Upper lobe of left lung (tissue), 6 donors: ENCODE measurements at regions not wholly inside any gene's neighbourhood (a gene's known extent, or its start where the extent isn't known, plus 50 kb on each side); places are given as distances from the start of the nearest gene placed in this dataset.

Source experiments
- ATAC-seq, 2 donors: fragments of 200-7000 bp; cut with Tn5 transposase; one replicate each; pipeline ENCODE4 v1.9.1; 2022; ENCODE audit warnings: mild to moderate bottlenecking in 2 of 2, moderate library complexity in 2 of 2; ENCODE audit not compliant: low FRiP score in 2 of 2
- DNase-seq, 2 donors: peaks; one replicate each; pipeline ENCODE4 v3.0.0-alpha.2; 2019 to 2020
- H3K27ac ChIP-seq, 4 donors: fragments of 200-600 bp; sonication (generic); one replicate each; pipeline ENCODE4 v1.5.1; 2016 to 2019
- H3K27me3 ChIP-seq, 4 donors: fragments of 200-600 bp; sonication (generic); one replicate each; pipeline ENCODE4 v1.5.1; 2017 to 2019
- H3K36me3 ChIP-seq, 4 donors: fragments of 200-600 bp; sonication (generic); one replicate each; pipeline ENCODE4 v1.5.1; 2016 to 2019
- H3K4me1 ChIP-seq, 4 donors: fragments of 200-600 bp; sonication (generic); one replicate each; pipeline ENCODE4 v1.5.1; 2018 to 2019
- H3K4me3 ChIP-seq, 4 donors: fragments of 200-600 bp; sonication (generic); one replicate each; pipeline ENCODE4 v1.5.1; 2017 to 2019; ENCODE audit warnings: mild to moderate bottlenecking in 2 of 4, moderate library complexity in 1 of 4
- H3K9me3 ChIP-seq, 4 donors: fragments of 200-600 bp; sonication (generic); one replicate each; pipeline ENCODE4 v1.5.1; 2018 to 2019
- EP300 ChIP-seq, 4 donors: sonication (generic); formaldehyde crosslinking; IDR thresholded peaks; one replicate each; pipeline ENCODE4 v1.5.1; 2017; ENCODE audit warnings: antibody characterized with exemption in 4 of 4, control low read depth in 2 of 4
- POLR2A ChIP-seq, 4 donors: fragments of 450-650 bp; IDR thresholded peaks; one replicate each; pipeline ENCODE4 v1.5.1; 2016 to 2017; ENCODE audit warnings: antibody characterized with exemption in 4 of 4, mild to moderate bottlenecking in 2 of 4
- POLR2AphosphoS5 ChIP-seq, 2 donors: sonication (generic); formaldehyde crosslinking; IDR thresholded peaks; one replicate each; pipeline ENCODE4 v1.5.1; 2017; ENCODE audit warnings: antibody characterized with exemption in 2 of 2
- WGBS, 2 donors: methylation state at CpG; one replicate each; pipeline ENCODE4 v1.1.5; 2017 to 2018; 5-methylcytosine and 5-hydroxymethylcytosine counted together
- TF ChIP-seq, protein P1 (sequence below), 6 experiments: fragments of 450-650 bp in 4 of 6; fragments of 200-600 bp in 2 of 6; sonication (generic) in 2 of 6; IDR thresholded peaks; one replicate each; pipeline ENCODE4 v1.5.1; 2016 to 2019; ENCODE audit warnings: antibody characterized with exemption in 6 of 6
- donor health status: DM: no; HTN: no; CAD: no; lungs with moderate emphysema.
- donor health status: DM: no; HTN: yes; CAD: no; lungs with severe emphysema.

DNA sequence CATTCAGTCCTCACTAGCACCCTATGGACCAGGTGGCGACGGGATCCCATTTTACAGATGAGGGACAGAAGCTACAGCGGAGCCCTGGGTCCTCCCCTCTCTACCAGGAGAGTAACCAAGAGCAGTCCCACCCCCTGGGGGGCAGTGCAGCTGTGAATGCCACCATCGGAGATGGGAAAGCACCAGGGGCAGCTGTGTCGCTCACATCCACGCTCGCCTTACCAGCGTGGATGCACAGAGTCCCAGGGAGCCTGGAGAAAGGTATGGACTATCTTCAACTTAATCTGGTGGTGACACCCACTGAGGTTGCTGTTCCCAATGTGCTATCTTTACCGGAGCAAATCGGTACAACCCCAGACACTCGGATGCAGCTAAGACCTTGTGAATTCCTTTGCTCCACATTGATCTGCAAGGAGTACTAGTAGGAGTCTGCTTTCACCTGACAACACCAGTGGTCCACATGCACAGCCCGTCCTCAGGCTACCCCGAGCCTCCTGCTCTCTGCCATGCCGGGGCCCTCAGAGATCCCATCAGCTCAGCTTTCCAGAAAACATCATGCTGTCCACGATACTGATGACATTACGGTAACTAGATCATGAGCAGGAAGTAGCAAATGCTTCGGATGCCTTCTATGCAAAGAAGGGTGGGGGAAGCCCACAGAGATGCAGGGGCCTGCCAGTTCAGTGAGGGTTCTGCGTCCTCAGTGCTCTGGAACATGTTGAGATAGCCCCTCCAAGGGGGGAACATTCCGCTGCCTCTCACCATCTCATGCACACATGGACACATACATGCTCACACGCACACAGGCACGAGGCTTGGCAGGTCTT is 126.0 kb downstream of the CTTN start:
- Histone ChIP-seq H3K27ac (no peak overlapping the region), H3K4me1 (peaks cover 0 to 12% (median 6%) of the 10 kb centered on the region in 4 donors), H3K36me3 (no peaks in the 10 kb centered on the region), H3K4me3 (no peak overlapping the region), H3K27me3 (no peaks in the 10 kb centered on the region), H3K9me3 (no peaks in the 10 kb centered on the region)
- WGBS, 2 donors = 61 to 76% methylated on average over 15 to 21 of the region's 21 CpGs
- TF ChIP-seq POLR2AphosphoS5 (IDR thresholded peaks at IDR 0.05) (no peak), POLR2A (IDR thresholded peaks at IDR 0.05) (no peak), EP300 (IDR thresholded peaks at IDR 0.05) (no peak)
- TF ChIP-seq, protein P1, sequence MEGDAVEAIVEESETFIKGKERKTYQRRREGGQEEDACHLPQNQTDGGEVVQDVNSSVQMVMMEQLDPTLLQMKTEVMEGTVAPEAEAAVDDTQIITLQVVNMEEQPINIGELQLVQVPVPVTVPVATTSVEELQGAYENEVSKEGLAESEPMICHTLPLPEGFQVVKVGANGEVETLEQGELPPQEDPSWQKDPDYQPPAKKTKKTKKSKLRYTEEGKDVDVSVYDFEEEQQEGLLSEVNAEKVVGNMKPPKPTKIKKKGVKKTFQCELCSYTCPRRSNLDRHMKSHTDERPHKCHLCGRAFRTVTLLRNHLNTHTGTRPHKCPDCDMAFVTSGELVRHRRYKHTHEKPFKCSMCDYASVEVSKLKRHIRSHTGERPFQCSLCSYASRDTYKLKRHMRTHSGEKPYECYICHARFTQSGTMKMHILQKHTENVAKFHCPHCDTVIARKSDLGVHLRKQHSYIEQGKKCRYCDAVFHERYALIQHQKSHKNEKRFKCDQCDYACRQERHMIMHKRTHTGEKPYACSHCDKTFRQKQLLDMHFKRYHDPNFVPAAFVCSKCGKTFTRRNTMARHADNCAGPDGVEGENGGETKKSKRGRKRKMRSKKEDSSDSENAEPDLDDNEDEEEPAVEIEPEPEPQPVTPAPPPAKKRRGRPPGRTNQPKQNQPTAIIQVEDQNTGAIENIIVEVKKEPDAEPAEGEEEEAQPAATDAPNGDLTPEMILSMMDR (IDR thresholded peaks at IDR 0.05) = no peak
- DNase-seq (no peak), ATAC-seq (no peak)

DNA sequence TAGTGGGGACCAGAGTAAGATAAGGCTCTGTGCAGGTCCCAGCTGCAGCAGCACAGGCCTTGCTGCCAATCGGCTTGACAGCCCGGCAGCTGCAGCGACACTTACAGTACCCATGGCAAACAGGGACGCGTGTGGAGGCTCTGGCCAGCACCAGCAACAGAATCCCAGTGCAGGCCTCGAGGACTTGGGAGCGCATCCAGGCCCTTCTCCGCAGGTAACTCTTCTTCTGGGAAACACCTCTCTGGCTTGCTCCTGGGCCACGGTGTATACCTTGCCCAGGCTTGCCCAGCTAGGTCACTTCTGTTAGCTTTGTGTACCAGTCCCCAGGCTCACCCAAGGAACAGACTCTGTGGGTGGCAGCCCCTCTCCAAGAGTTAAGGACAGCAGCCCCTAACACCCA is 126.7 kb downstream of the CTTN start:
- H3K27me3 ChIP-seq = no peaks in the 10 kb centered on the region
- H3K9me3 ChIP-seq = no peaks in the 10 kb centered on the region
- no peaks in the 10 kb centered on the region for H3K36me3 ChIP-seq
- H3K27ac ChIP-seq = no peak overlapping the region
- WGBS, 2 donors = 57 to 77% methylated on average over 6 to 9 of the region's 9 CpGs
- DNase-seq (no peak), ATAC-seq (no peak)
- no peak for TF ChIP-seq POLR2A (IDR thresholded peaks at IDR 0.05)
- TF ChIP-seq, protein P1 (IDR thresholded peaks at IDR 0.05) = no peak
- no peak for TF ChIP-seq EP300 (IDR thresholded peaks at IDR 0.05)
- no peak for TF ChIP-seq POLR2AphosphoS5 (IDR thresholded peaks at IDR 0.05)
- H3K4me1 ChIP-seq = peaks cover 0 to 12% (median 6%) of the 10 kb centered on the region in 4 donors
- no peak overlapping the region for H3K4me3 ChIP-seq

DNA sequence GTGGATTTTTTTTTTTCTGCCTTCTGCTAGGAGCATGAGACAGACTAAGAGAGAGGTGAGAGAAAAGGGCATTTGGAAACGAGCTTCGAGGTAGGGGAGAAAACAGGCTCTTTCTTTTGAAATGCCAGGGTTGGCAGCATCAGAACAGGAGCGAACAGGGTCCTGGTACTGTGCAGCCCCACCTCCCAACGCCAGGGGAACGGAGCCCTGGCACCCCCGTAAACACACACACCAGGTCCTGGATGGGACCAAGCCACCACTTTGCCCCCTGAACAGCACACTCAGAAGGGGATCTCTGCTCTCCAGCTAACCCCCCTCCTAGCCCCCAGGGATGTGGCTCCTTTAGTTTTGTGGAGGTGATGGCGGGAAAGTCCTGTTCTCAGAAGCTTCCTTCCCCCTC is 127.1 kb downstream of the CTTN start:
- Histone ChIP-seq H3K36me3 (no peaks in the 10 kb centered on the region), H3K4me3 (no peak overlapping the region), H3K27ac (no peak overlapping the region), H3K9me3 (no peaks in the 10 kb centered on the region), H3K27me3 (no peaks in the 10 kb centered on the region), H3K4me1 (peaks cover 0 to 12% (median 6%) of the 10 kb centered on the region in 4 donors)
- TF ChIP-seq, protein P1 (IDR thresholded peaks at IDR 0.05) = no peak
- TF ChIP-seq POLR2A (IDR thresholded peaks at IDR 0.05) (no peak), POLR2AphosphoS5 (IDR thresholded peaks at IDR 0.05) (no peak), EP300 (IDR thresholded peaks at IDR 0.05) (no peak)
- ATAC-seq (no peak), DNase-seq (no peak)
- WGBS, 2 donors = 77 to 92% methylated on average over 7 of the region's 7 CpGs

DNA sequence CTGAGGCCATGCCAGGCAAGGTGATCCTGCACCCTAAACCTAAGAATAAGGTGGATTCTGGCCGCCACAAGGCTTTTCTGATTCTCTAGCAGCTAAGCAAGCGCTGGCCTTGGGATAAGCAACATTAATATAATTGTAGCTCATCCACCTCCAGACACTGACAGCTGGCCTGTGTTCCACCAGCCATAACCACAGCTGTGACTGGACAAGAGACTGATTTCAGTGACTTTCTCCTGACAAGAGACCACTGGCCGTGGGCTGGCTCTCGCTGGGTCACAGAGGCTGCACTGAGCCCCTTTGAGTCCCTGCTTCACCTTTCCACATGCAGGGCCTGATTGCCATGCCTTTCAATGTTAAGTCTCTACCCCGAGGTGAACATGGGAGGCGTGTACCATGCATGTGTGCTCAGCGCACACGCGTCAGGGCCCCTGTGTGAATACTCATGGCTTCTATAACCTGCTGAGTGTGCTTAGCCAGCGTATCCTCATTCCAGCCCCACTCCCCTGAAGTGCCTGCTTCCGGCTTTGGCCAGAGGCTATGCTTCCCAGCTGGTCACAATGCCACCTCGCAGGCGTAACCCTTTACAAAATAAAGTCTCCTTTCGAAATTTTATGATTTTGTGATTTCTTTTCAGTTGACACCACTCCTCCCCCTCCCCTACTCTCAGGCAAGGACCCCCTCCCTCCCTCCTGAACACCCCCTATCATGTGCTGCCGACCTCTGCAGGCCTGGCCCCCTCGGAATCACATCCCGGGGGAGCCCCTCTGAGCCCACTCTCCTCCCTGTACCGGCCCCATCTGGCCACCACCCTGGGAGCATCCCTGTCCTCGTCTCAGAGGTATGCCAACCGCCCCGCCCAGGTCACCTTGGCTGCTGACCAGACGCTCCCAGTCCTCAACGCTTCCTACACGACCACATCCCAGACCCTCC is 128.1 kb downstream of the CTTN start:
- peak in 1 of 2 donors; percentile 78 for DNase-seq
- Histone ChIP-seq H3K36me3 (no peaks in the 10 kb centered on the region), H3K27me3 (no peaks in the 10 kb centered on the region), H3K4me1 (peaks cover 0 to 12% (median 6%) of the 10 kb centered on the region in 4 donors), H3K4me3 (no peak overlapping the region), H3K9me3 (no peaks in the 10 kb centered on the region), H3K27ac (peak overlapping the region in 1 of 4 donors; percentile 46)
- WGBS, 2 donors = 75 to 82% methylated on average over 21 to 23 of the region's 24 CpGs
- TF ChIP-seq, protein P1 (IDR thresholded peaks at IDR 0.05) = no peak
- TF ChIP-seq POLR2AphosphoS5 (IDR thresholded peaks at IDR 0.05) (no peak), EP300 (IDR thresholded peaks at IDR 0.05) (no peak), POLR2A (IDR thresholded peaks at IDR 0.05) (no peak)
- ATAC-seq = peak; percentile 26 to 79
